Sigmoid colon (tissue), 6 donors: ENCODE measurements at regions not wholly inside any gene's neighbourhood (a gene's known extent, or its start where the extent isn't known, plus 50 kb on each side); places are given as distances from the start of the nearest gene placed in this dataset.

Experiments
- DNase-seq: peaks from one replicate; pipeline ENCODE4 v3.0.0-alpha.2; 2019
- H3K27ac ChIP-seq, 4 donors: fragments of 200-600 bp; sonication (generic); one replicate each; pipeline ENCODE4 v1.5.1; 2016 to 2019; ENCODE audit warnings: mild to moderate bottlenecking in 1 of 4
- H3K27me3 ChIP-seq, 3 donors: fragments of 200-600 bp; sonication (generic); one replicate each; pipeline ENCODE4 v1.5.1; 2019; ENCODE audit warnings: mild to moderate bottlenecking in 1 of 3
- H3K36me3 ChIP-seq, 4 donors: fragments of 200-600 bp; sonication (generic); one replicate each; pipeline ENCODE4 v1.5.1; 2016 to 2019
- H3K4me1 ChIP-seq, 4 donors: fragments of 200-600 bp; sonication (generic); one replicate each; pipeline ENCODE4 v1.5.1; 2017 to 2019
- H3K4me3 ChIP-seq, 4 donors: fragments of 200-600 bp; sonication (generic); one replicate each; pipeline ENCODE4 v1.5.1; 2017 to 2019; ENCODE audit warnings: mild to moderate bottlenecking in 2 of 4, moderate library complexity in 1 of 4
- H3K9me3 ChIP-seq, 4 donors: fragments of 200-600 bp in 3 of 4; sonication (generic) in 3 of 4; one replicate each; pipeline versions ENCODE4 v1.5.1 to v1.6.1; 2013 to 2019
- EP300 ChIP-seq, 4 donors: sonication (generic); formaldehyde crosslinking; IDR thresholded peaks; one replicate each; pipeline ENCODE4 v1.6.1; 2017; ENCODE audit warnings: antibody characterized with exemption in 4 of 4
- POLR2A ChIP-seq, 2 donors: fragments of 450-650 bp; IDR thresholded peaks; one replicate each; pipeline ENCODE4 v1.6.1; 2016; ENCODE audit warnings: antibody characterized with exemption in 2 of 2, mild to moderate bottlenecking in 2 of 2, moderate library complexity in 2 of 2
- POLR2AphosphoS5 ChIP-seq, 4 donors: sonication (generic); formaldehyde crosslinking; IDR thresholded peaks; one replicate each; pipeline ENCODE4 v1.6.1; 2017; ENCODE audit warnings: antibody characterized with exemption in 4 of 4
- WGBS, 2 donors: extraction: QIAGEN DNeasy Blood & Tissue Kit; methylation state at CpG; one replicate each; pipeline ENCODE4 v1.1.7; 2013; 5-methylcytosine and 5-hydroxymethylcytosine counted together
- intact Hi-C: fragments of 100-400 bp; cut with DNase I; formaldehyde crosslinking; loops from one replicate; pipeline ENCODE4 v1.15.1; 2023
- TF ChIP-seq, protein P1 (sequence below), 4 experiments: fragments of 450-650 bp in 3 of 4; fragments of 200-600 bp in 1 of 4; IDR thresholded peaks; one replicate each; pipeline ENCODE4 v1.5.1; 2016 to 2019; ENCODE audit warnings: antibody characterized with exemption in 4 of 4, mild to moderate bottlenecking in 3 of 4, moderate library complexity in 2 of 4
- donor health status: healthy with polysubstance abuse.
- donor health status: healthy.

DNA sequence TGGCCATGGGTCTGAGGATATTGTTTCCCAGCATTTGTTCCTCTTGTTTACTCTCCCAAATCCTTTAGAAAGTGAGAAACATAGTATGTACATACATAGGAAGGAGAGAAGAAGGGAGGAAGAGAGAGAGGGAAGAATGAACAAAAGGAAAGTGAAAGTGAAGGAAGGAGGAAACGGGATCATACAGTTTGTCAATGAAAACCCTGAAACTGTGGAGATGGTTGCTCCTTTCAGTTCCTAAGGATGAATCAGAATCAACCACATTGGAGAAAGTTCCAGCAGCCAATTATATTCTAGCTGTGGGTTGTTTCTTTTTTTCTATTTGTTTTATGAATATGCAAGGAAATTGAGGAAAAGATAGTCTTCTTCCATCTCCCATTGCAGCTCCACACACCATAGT is 396.5 kb downstream of the MLLT3 start:
- TF ChIP-seq EP300 (IDR thresholded peaks at IDR 0.05) (no peak), POLR2A (IDR thresholded peaks at IDR 0.05) (no peak), POLR2AphosphoS5 (IDR thresholded peaks at IDR 0.05) (no peak)
- TF ChIP-seq, protein P1, sequence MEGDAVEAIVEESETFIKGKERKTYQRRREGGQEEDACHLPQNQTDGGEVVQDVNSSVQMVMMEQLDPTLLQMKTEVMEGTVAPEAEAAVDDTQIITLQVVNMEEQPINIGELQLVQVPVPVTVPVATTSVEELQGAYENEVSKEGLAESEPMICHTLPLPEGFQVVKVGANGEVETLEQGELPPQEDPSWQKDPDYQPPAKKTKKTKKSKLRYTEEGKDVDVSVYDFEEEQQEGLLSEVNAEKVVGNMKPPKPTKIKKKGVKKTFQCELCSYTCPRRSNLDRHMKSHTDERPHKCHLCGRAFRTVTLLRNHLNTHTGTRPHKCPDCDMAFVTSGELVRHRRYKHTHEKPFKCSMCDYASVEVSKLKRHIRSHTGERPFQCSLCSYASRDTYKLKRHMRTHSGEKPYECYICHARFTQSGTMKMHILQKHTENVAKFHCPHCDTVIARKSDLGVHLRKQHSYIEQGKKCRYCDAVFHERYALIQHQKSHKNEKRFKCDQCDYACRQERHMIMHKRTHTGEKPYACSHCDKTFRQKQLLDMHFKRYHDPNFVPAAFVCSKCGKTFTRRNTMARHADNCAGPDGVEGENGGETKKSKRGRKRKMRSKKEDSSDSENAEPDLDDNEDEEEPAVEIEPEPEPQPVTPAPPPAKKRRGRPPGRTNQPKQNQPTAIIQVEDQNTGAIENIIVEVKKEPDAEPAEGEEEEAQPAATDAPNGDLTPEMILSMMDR (IDR thresholded peaks at IDR 0.05) = no peak
- 71 to 80% methylated on average over 1 of the region's 1 CpG for WGBS, 2 donors

DNA sequence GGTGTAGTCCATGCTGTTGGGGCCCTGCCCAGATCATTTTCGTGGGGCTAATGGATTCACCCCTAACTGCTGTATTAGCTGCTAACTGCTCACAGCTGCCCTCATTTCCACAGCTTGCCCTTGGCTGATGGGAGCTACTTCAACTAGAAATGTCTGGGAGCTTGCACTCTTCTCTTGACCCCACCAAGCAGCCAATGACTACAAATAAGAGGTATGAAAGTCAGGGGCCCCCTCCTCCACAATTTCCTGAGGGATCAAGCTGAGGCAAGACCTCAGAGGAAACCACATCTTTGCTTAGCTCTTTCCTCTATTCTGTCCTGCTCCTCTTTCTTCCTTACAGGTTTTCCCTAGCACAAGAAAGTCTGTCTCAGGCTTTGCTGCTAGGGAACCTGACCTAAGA is 397.5 kb downstream of the MLLT3 start:
- WGBS, 2 donors = 28 to 70% methylated on average over 1 of the region's 1 CpG
- intact Hi-C loops = no loop called here
- H3K4me3 ChIP-seq = no peak overlapping the region

More for the DNA sequence above, 396.5 kb downstream of the MLLT3 start:
- intact Hi-C loops = no loop called here
- Histone ChIP-seq H3K4me3 (no peak overlapping the region), H3K4me1 (no peaks in the 10 kb centered on the region), H3K9me3 (no peaks in the 10 kb centered on the region), H3K27me3 (no peaks in the 10 kb centered on the region), H3K36me3 (no peaks in the 10 kb centered on the region), H3K27ac (no peak overlapping the region)
- no peak for DNase-seq

DNA sequence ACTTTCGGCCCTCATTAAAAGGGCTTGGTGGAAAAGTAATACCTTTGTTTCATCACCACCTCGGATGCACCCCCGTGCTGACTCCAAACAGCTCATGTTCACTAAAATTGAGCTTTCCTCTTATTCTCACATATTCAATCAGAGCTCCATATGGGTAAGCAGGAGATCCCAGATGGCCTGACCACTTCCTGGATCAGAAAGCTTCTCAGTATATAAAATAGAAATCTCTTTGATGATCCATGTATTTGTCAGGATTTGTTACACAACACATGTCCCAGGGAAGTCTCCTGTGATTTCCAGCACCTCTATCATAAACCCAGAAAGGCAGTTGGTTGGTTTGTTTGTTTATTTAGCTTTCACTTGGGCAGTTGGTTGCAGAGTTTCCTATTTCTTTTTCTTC is 402.0 kb downstream of the MLLT3 start:
- TF ChIP-seq, protein P1 (IDR thresholded peaks at IDR 0.05) = no peak
- TF ChIP-seq EP300 (IDR thresholded peaks at IDR 0.05) = no peak
- TF ChIP-seq POLR2AphosphoS5 (IDR thresholded peaks at IDR 0.05) = no peak
- no peak for TF ChIP-seq POLR2A (IDR thresholded peaks at IDR 0.05)
- H3K4me3 ChIP-seq = no peak overlapping the region
- no peak overlapping the region for H3K27ac ChIP-seq
- no peaks in the 10 kb centered on the region for H3K36me3 ChIP-seq
- H3K27me3 ChIP-seq = no peaks in the 10 kb centered on the region
- WGBS, 2 donors = 86 to 95% methylated on average over 3 of the region's 3 CpGs
- no peaks in the 10 kb centered on the region for H3K4me1 ChIP-seq
- DNase-seq = no peak
- H3K9me3 ChIP-seq = no peaks in the 10 kb centered on the region
- intact Hi-C loops = no loop called here

More for the DNA sequence above, 397.5 kb downstream of the MLLT3 start:
- TF ChIP-seq EP300 (IDR thresholded peaks at IDR 0.05) = no peak
- Histone ChIP-seq H3K27ac (no peak overlapping the region), H3K9me3 (no peaks in the 10 kb centered on the region), H3K27me3 (no peaks in the 10 kb centered on the region), H3K36me3 (no peaks in the 10 kb centered on the region), H3K4me1 (no peaks in the 10 kb centered on the region)
- DNase-seq = no peak

DNA sequence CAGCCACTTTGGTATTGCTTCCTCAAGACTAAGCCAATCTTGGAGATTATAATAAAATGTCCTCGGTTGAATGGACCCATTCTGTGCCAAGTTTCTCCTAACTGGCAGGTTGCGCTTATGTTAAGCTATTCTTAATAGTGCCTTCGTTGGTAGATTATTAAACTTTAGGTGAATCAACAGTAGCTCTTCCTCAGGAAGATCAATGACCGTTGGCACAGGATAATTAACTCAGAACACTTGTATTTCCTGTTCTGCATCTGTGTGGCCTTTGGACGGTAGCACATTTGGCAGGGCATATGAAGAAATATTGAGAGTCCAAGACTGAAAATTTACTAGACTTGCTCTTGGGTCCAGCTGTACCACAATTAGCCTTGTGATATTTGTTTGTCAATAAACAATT is 402.9 kb downstream of the MLLT3 start:
- no peaks in the 10 kb centered on the region for H3K27me3 ChIP-seq
- WGBS, 2 donors = 19 to 61% methylated on average over 5 of the region's 5 CpGs
- no peak overlapping the region for H3K27ac ChIP-seq
- no peak for DNase-seq
- intact Hi-C loops = no loop called here
- TF ChIP-seq POLR2AphosphoS5 (IDR thresholded peaks at IDR 0.05) (no peak), POLR2A (IDR thresholded peaks at IDR 0.05) (no peak), EP300 (IDR thresholded peaks at IDR 0.05) (no peak)
- TF ChIP-seq, protein P1 (IDR thresholded peaks at IDR 0.05) = no peak
- no peaks in the 10 kb centered on the region for H3K4me1 ChIP-seq
- H3K9me3 ChIP-seq = no peaks in the 10 kb centered on the region
- no peak overlapping the region for H3K4me3 ChIP-seq
- no peaks in the 10 kb centered on the region for H3K36me3 ChIP-seq

DNA sequence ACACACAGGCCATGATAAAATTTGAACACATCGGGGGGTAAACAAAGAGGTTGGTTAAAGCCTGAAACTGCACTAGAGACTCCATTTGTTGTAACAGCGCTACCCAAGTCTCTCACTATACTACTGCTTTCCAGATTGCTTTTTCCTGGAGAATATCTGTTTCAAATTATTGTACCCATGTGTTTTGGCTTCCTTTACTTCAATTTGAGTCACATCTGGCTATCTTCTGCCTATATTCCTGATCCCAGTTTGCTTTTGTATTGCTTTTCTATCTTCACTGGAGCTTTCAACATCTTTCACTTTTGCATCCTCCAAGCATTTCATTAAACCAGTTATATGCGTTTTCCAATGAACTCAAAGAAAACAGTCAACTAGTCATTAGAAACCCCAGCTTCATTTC is 404.7 kb downstream of the MLLT3 start:
- no peak overlapping the region for H3K4me3 ChIP-seq
- no peaks in the 10 kb centered on the region for H3K36me3 ChIP-seq
- intact Hi-C loops = no loop called here
- DNase-seq = no peak
- TF ChIP-seq, protein P1 (IDR thresholded peaks at IDR 0.05) = no peak
- TF ChIP-seq POLR2AphosphoS5 (IDR thresholded peaks at IDR 0.05) (no peak), EP300 (IDR thresholded peaks at IDR 0.05) (no peak), POLR2A (IDR thresholded peaks at IDR 0.05) (no peak)
- no peaks in the 10 kb centered on the region for H3K9me3 ChIP-seq
- no peak overlapping the region for H3K27ac ChIP-seq
- WGBS, 2 donors = 75 to 98% methylated on average over 3 of the region's 3 CpGs
- no peaks in the 10 kb centered on the region for H3K27me3 ChIP-seq
- H3K4me1 ChIP-seq = no peaks in the 10 kb centered on the region
